Liver (tissue), 8 donors: ENCODE measurements at regions not wholly inside any gene's neighbourhood (a gene's known extent, or its start where the extent isn't known, plus 50 kb on each side); places are given as distances from the start of the nearest gene placed in this dataset.

Experiments used
- DNase-seq: peaks from one replicate; pipeline ENCODE4 v3.0.0-alpha.2; 2017; ENCODE audit warnings: low spot score
- H3K27ac ChIP-seq, 2 donors: one replicate each; pipeline ENCODE4 v1.7.0; 2013; ENCODE audit warnings: inconsistent platforms in 2 of 2, low read length in 2 of 2, control low read depth in 1 of 2, low read depth in 1 of 2, mild to moderate bottlenecking in 1 of 2
- H3K27me3 ChIP-seq, 4 donors: one replicate each; pipeline versions ENCODE4 v1.6.1 to v1.7.0; 2013; ENCODE audit warnings: low read length in 3 of 4, inconsistent platforms in 1 of 4, mild to moderate bottlenecking in 1 of 4, moderate library complexity in 1 of 4; ENCODE audit not compliant: control insufficient read depth in 4 of 4, insufficient read depth in 4 of 4
- H3K36me3 ChIP-seq, 4 donors: one replicate each; pipeline versions ENCODE4 v1.6.1 to v1.7.0; 2013; ENCODE audit warnings: low read length in 3 of 4, mild to moderate bottlenecking in 3 of 4, low read depth in 1 of 4, moderate library complexity in 1 of 4; ENCODE audit not compliant: control insufficient read depth in 4 of 4, insufficient read depth in 3 of 4
- H3K4me1 ChIP-seq, 4 donors: one replicate each; pipeline versions ENCODE4 v1.6.1 to v1.7.0; 2013; ENCODE audit warnings: low read length in 3 of 4, mild to moderate bottlenecking in 3 of 4, moderate library complexity in 1 of 4; ENCODE audit not compliant: control insufficient read depth in 4 of 4, insufficient read depth in 4 of 4
- H3K4me3 ChIP-seq, 3 donors: one replicate each; pipeline versions ENCODE4 v1.6.1 to v1.7.0; 2013; ENCODE audit warnings: low read length in 3 of 3, control low read depth in 1 of 3, low read depth in 1 of 3, mild to moderate bottlenecking in 1 of 3
- H3K9ac ChIP-seq, 2 donors: one replicate each; pipeline ENCODE4 v1.7.0; 2013; ENCODE audit warnings: low read length in 2 of 2, mild to moderate bottlenecking in 2 of 2, moderate library complexity in 2 of 2, control low read depth in 1 of 2, low read depth in 1 of 2
- H3K9me3 ChIP-seq, 4 donors: one replicate each; pipeline versions ENCODE4 v1.6.1 to v1.7.0; 2013; ENCODE audit warnings: low read length in 3 of 4; ENCODE audit not compliant: control insufficient read depth in 4 of 4
- ATF3 ChIP-seq: IDR thresholded peaks from 2 replicates; pipeline ENCODE4 v1.6.1; 2016; ENCODE audit warnings: antibody characterized with exemption
- CTCF ChIP-seq: fragments of 150-350 bp; IDR thresholded peaks from 2 replicates; pipeline ENCODE4 v1.5.1; 2017; ENCODE audit warnings: improper control_type of control experiment, low read depth, low read length; ENCODE audit not compliant: missing input control
- EGR1 ChIP-seq, 2 donors: IDR thresholded peaks; 2 replicates each; pipeline ENCODE4 v1.6.1; 2016 to 2018; ENCODE audit warnings: antibody characterized with exemption in 2 of 2, low read depth in 2 of 2
- FOXA1 ChIP-seq: IDR thresholded peaks from 2 replicates; pipeline ENCODE4 v1.6.1; 2016; ENCODE audit warnings: antibody characterized with exemption
- HNF4A ChIP-seq, 2 donors: conservative IDR thresholded peaks; 2 replicates each; pipeline ENCODE4 v1.6.1; 2016; ENCODE audit warnings: antibody characterized with exemption in 2 of 2, mild to moderate bottlenecking in 2 of 2
- HNF4G ChIP-seq: IDR thresholded peaks from 2 replicates; pipeline ENCODE4 v1.6.1; 2016; ENCODE audit warnings: antibody characterized with exemption
- JUND ChIP-seq, 2 donors: IDR thresholded peaks; 2 replicates each; pipeline ENCODE4 v1.6.1; 2016; ENCODE audit warnings: antibody characterized with exemption in 2 of 2
- REST ChIP-seq: IDR thresholded peaks from 2 replicates; pipeline ENCODE4 v1.6.1; 2016; ENCODE audit warnings: antibody characterized with exemption, mild to moderate bottlenecking
- SP1 ChIP-seq: IDR thresholded peaks from 2 replicates; pipeline ENCODE4 v1.6.1; 2018; ENCODE audit warnings: antibody characterized with exemption, mild to moderate bottlenecking
- TAF1 ChIP-seq: conservative IDR thresholded peaks from 2 replicates; pipeline ENCODE4 v1.6.1; 2016; ENCODE audit warnings: antibody characterized with exemption, mild to moderate bottlenecking
- YY1 ChIP-seq: IDR thresholded peaks from 2 replicates; pipeline ENCODE4 v1.6.1; 2016; ENCODE audit warnings: antibody characterized with exemption, mild to moderate bottlenecking
- WGBS: extraction: QIAGEN DNeasy Blood & Tissue Kit; methylation state at CpG from one replicate; pipeline ENCODE4 v1.1.7; 2013; 5-methylcytosine and 5-hydroxymethylcytosine counted together
- donor health status: healthy.
- donor health status: healthy.
- donor health status: healthy.
- donor health status: healthy.
- donor health status: healthy.

- DNase-seq, result no peak
- no peak for TF ChIP-seq REST
- no peak for TF ChIP-seq TAF1
- TF ChIP-seq EGR1 (IDR thresholded peaks at IDR 0.05; ENCODE audit: low read depth in 2 of 2), result no peak
- no peak for TF ChIP-seq FOXA1
- TF ChIP-seq ATF3, result no peak
- Histone ChIP-seq H3K27ac (no peak overlapping the region), H3K4me3 (no peak overlapping the region), H3K36me3 (no peaks in the 10 kb centered on the region), H3K9ac (no peak overlapping the region), H3K27me3 (peaks cover 0 to 4% (median 1%) of the 10 kb centered on the region in 4 donors), H3K4me1 (no peaks in the 10 kb centered on the region), H3K9me3 (peaks cover 0 to 2% (median 1%) of the 10 kb centered on the region in 4 donors)
- WGBS, result 79% methylated on average over 17 of the region's 17 CpGs
Measured at GRCh38 chr18:78920456-78921138, 59.0 kb upstream of the SALL3 start.

- Histone ChIP-seq H3K27ac (no peak overlapping the region), H3K4me1 (no peaks in the 10 kb centered on the region), H3K27me3 (peaks cover 0 to 4% (median 1%) of the 10 kb centered on the region in 4 donors), H3K36me3 (no peaks in the 10 kb centered on the region), H3K4me3 (no peak overlapping the region), H3K9ac (no peak overlapping the region), H3K9me3 (peaks cover 0 to 2% (median 1%) of the 10 kb centered on the region in 4 donors)
- TF ChIP-seq EGR1 (IDR thresholded peaks at IDR 0.05; ENCODE audit: low read depth in 2 of 2) (no peak), SP1 (no peak), FOXA1 (no peak), JUND (IDR thresholded peaks at IDR 0.05) (no peak), YY1 (no peak), CTCF (no peak), HNF4A (conservative IDR thresholded peaks at IDR 0.05) (no peak), REST (no peak), HNF4G (no peak)
- 80% methylated on average over 18 of the region's 18 CpGs for WGBS
- DNase-seq, result no peak
Measured at GRCh38 chr18:78922856-78923255, 56.8 kb upstream of the SALL3 start.
